ENCODE measurements at regions not wholly inside any gene's neighbourhood (a gene's known extent, or its start where the extent isn't known, plus 50 kb on each side); places are given as distances from the start of the nearest gene placed in this dataset.

GRCh38 chr20:17811628-17811965, 111.8 kb downstream of the BANF2 start:
- ChIA-PET CTCF (interaction anchor here (1.2 kb wide), 1 partner anchor 37 kb away, joined by 3 read pairs; no protein-coding TSS in a partner anchor), POLR2A (no interaction called here)
- no peak for DNase-seq (ENCODE audit: extremely low spot score)
- TF ChIP-seq, protein P1, sequence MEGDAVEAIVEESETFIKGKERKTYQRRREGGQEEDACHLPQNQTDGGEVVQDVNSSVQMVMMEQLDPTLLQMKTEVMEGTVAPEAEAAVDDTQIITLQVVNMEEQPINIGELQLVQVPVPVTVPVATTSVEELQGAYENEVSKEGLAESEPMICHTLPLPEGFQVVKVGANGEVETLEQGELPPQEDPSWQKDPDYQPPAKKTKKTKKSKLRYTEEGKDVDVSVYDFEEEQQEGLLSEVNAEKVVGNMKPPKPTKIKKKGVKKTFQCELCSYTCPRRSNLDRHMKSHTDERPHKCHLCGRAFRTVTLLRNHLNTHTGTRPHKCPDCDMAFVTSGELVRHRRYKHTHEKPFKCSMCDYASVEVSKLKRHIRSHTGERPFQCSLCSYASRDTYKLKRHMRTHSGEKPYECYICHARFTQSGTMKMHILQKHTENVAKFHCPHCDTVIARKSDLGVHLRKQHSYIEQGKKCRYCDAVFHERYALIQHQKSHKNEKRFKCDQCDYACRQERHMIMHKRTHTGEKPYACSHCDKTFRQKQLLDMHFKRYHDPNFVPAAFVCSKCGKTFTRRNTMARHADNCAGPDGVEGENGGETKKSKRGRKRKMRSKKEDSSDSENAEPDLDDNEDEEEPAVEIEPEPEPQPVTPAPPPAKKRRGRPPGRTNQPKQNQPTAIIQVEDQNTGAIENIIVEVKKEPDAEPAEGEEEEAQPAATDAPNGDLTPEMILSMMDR (IDR thresholded peaks at IDR 0.05; ENCODE audit: control extremely low read depth, extremely low read depth, low read depth, missing control alignments): no peak

GRCh38 chr20:17810847-17811627, 111.3 kb downstream of the BANF2 start:
- CTCF ChIA-PET: interaction anchor here (1.2 kb wide), 1 partner anchor 37 kb away, joined by 3 read pairs; no protein-coding TSS in a partner anchor
- POLR2A ChIA-PET: no interaction called here
- DNase-seq (ENCODE audit: extremely low spot score): no peak
- TF ChIP-seq, protein P1 (IDR thresholded peaks at IDR 0.05; ENCODE audit: control extremely low read depth, extremely low read depth, low read depth, missing control alignments): no peak

GRCh38 chr20:17810062-17810631, 110.4 kb downstream of the BANF2 start:
- POLR2A ChIA-PET: no interaction called here

DNA sequence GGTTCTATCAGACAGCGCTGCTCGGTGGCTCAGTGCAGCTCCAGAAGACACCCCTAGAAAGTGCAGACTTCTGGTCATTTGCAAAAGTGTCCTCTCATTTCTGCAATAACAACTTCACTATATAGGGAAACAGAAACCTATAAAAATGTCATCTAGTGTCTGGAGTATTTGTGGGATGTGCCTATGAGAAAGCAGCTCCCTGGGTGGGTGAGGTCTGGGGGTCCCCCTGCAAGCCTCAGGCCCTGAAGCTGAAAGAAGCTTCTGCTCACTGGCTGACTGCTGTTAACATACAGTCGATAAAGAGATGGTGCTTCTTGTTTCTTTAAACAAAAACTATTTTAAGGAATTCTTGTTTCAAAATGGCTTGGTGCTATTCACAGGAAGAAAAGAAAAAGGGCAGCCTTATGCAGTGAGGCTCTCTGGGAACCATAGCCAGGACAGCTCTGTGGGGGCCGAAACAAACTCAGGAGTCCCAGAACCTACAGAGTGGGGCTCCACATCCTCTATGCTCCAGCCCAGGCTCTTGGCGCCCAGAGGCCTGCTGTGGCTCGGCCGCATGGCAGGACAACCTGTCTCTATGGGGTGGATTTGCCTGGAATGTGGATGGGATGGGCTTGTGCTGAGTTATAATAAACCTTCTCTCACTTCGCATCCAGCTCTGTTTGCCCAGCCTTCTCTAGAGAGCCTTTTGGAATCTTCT, 109.7 kb downstream of the BANF2 start:
- ChIA-PET POLR2A (no interaction called here), CTCF (interaction anchor here (1.0 to 1.6 kb wide), 5 partner anchors 13 to 65 kb away, joined by 3 to 4 read pairs (median 3); no protein-coding TSS in a partner anchor)
- TF ChIP-seq, protein P1 (IDR thresholded peaks at IDR 0.05; ENCODE audit: control extremely low read depth, extremely low read depth, low read depth, missing control alignments): no peak
- no peak for DNase-seq (ENCODE audit: extremely low spot score)

More at GRCh38 chr20:17810062-17810631, 110.4 kb downstream of the BANF2 start:
- TF ChIP-seq, protein P1 (IDR thresholded peaks at IDR 0.05; ENCODE audit: control extremely low read depth, extremely low read depth, low read depth, missing control alignments): no peak
- no peak for DNase-seq (ENCODE audit: extremely low spot score)
- CTCF ChIA-PET: interaction anchor here (1.0 to 1.6 kb wide), 3 partner anchors 12 to 35 kb away, joined by 3 to 4 read pairs (median 4); no protein-coding TSS in a partner anchor

- no peak for DNase-seq (ENCODE audit: extremely low spot score)
- TF ChIP-seq, protein P1 (IDR thresholded peaks at IDR 0.05; ENCODE audit: control extremely low read depth, extremely low read depth, low read depth, missing control alignments): no peak
- CTCF ChIA-PET: interaction anchor here (1.0 to 1.6 kb wide), 3 partner anchors 12 to 66 kb away, joined by 3 to 4 read pairs (median 3); no protein-coding TSS in a partner anchor
- POLR2A ChIA-PET: no interaction called here
Observed at GRCh38 chr20:17808782-17809181, 109.0 kb downstream of the BANF2 start.

- ChIA-PET POLR2A (no interaction called here), CTCF (interaction anchor here (1.1 to 1.6 kb wide), 2 partner anchors 12 to 16 kb away, joined by 3 to 4 read pairs; no protein-coding TSS in a partner anchor)
- TF ChIP-seq, protein P1 (IDR thresholded peaks at IDR 0.05; ENCODE audit: control extremely low read depth, extremely low read depth, low read depth, missing control alignments): no peak
- DNase-seq (ENCODE audit: extremely low spot score): no peak
Observed at GRCh38 chr20:17808357-17808756, 108.6 kb downstream of the BANF2 start.

Data from GM10248 (cell line).